ENCODE measurements at regions not wholly inside any gene's neighbourhood (a gene's known extent, or its start where the extent isn't known, plus 50 kb on each side); places are given as distances from the start of the nearest gene placed in this dataset.
"Not testable (repeated sequence)": the region's sequence is repeated elsewhere in the genome, so short reads cannot be mapped to it uniquely, and the experiment has no call there.

DNA sequence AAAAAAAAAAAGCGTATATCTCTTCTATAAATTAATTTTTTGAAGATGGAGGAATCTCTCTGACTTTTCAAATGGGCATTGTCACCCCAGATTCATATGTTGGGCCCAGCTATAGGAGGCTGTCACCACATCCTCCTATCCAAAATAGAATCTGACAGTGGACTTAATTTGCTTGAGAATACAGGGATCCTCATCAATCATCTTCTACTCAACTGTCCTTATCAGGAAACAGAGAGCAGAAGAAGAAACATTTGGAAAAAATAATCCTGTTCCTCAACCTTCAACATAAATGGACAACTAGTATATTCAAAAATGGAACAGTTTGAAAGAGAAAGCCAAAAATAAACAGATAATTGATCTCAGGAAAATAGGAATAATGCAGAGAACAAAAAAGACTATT lies 725.4 kb upstream of the INTU start:
- intact Hi-C loops (cut with DNase I; ENCODE audit: low total_unique reads), result no loop called here
- Histone ChIP-seq H3K4me1 (no peaks in the 10 kb centered on the region), H3K36me3 (no peaks in the 10 kb centered on the region), H3K27me3 (no peaks in the 10 kb centered on the region), H3K9me3 (no peaks in the 10 kb centered on the region), H3K4me3 (no peak overlapping the region), H3K27ac (no peak overlapping the region)
- TF ChIP-seq, protein P1, sequence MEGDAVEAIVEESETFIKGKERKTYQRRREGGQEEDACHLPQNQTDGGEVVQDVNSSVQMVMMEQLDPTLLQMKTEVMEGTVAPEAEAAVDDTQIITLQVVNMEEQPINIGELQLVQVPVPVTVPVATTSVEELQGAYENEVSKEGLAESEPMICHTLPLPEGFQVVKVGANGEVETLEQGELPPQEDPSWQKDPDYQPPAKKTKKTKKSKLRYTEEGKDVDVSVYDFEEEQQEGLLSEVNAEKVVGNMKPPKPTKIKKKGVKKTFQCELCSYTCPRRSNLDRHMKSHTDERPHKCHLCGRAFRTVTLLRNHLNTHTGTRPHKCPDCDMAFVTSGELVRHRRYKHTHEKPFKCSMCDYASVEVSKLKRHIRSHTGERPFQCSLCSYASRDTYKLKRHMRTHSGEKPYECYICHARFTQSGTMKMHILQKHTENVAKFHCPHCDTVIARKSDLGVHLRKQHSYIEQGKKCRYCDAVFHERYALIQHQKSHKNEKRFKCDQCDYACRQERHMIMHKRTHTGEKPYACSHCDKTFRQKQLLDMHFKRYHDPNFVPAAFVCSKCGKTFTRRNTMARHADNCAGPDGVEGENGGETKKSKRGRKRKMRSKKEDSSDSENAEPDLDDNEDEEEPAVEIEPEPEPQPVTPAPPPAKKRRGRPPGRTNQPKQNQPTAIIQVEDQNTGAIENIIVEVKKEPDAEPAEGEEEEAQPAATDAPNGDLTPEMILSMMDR (IDR thresholded peaks at IDR 0.05 in 4 of 5, conservative IDR thresholded peaks at IDR 0.05 in 1 of 5), result no peak
- no peak for TF ChIP-seq POLR2A (IDR thresholded peaks at IDR 0.05)
- ATAC-seq, result no peak
- no peak for DNase-seq
- in situ Hi-C loops (cut with MboI; ENCODE audit: low sequenced_read_pairs in 4 of 4), result no loop called here

DNA sequence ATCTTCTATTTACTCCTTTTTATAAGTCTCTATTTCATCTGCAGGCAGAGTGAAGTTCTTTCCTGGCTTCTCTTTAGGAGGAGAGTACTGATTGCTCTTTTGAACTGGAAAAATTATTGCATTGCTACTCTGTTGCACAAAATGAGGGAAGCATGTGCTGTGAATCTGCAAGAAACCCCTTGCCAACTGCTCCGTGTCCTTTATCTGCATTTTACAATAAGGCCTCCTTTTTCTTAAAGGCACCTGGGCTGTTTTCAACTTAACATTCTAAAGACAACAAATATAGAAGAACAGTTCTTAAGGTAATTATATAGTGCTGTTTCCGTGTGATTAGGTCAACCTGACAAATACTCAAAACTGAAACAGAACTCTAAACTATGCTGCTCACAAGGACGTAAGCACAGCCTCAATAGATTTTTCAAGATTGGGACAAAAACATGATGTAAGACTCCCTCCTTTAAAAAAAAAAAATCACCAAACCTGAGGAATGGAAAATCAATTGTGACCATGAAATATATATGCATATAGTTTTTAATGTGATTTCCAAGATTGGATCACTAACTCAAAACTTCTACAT lies 716.6 kb upstream of the INTU start:
- DNase-seq (no peak), ATAC-seq (no peak)
- peaks cover 0 to 4% of the 10 kb centered on the region in 2 donors for H3K4me1 ChIP-seq
- H3K36me3 ChIP-seq, result no peaks in the 10 kb centered on the region
- H3K4me3 ChIP-seq, result no peak overlapping the region
- TF ChIP-seq POLR2A (IDR thresholded peaks at IDR 0.05), result no peak
- TF ChIP-seq, protein P1 (IDR thresholded peaks at IDR 0.05 in 4 of 5, conservative IDR thresholded peaks at IDR 0.05 in 1 of 5), result no peak
- no peak overlapping the region for H3K27ac ChIP-seq
- no peaks in the 10 kb centered on the region for H3K9me3 ChIP-seq
- H3K27me3 ChIP-seq, result no peaks in the 10 kb centered on the region
- intact Hi-C loops (cut with DNase I; ENCODE audit: low total_unique reads) (no loop called here), in situ Hi-C loops (cut with MboI; ENCODE audit: low sequenced_read_pairs in 4 of 4) (no loop called here)

DNA sequence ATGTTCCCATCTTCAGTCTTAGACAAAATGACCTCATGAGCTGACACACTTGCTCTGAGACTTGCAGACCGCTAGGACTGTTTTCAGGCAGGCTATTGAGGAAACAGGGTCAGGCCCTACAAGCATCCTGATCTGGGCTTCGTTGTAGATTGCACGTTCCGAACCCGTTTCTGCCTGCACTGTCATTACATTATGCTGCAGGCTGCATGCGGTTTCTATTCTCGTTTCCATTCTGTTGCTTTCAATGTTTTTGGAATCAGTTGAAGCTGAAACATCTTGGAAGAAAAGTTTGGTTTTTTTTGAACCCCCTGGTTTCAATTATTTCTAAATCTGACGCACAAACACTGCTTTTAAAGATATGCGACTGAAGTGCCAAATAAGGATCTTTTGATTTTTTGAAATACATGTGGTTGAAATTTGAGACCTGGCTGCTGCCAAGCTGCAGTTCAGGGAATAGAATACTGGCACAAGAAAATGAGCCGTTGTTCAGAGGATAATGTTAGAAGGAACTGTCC lies 716.1 kb upstream of the INTU start:
- Histone ChIP-seq H3K4me3 (no peak overlapping the region), H3K36me3 (no peaks in the 10 kb centered on the region), H3K4me1 (peaks cover 0 to 4% of the 10 kb centered on the region in 2 donors), H3K27ac (no peak overlapping the region), H3K9me3 (no peaks in the 10 kb centered on the region), H3K27me3 (no peaks in the 10 kb centered on the region)
- TF ChIP-seq, protein P1 (IDR thresholded peaks at IDR 0.05 in 4 of 5, conservative IDR thresholded peaks at IDR 0.05 in 1 of 5), result no peak
- no peak for TF ChIP-seq POLR2A (IDR thresholded peaks at IDR 0.05)
- in situ Hi-C loops (cut with MboI; ENCODE audit: low sequenced_read_pairs in 4 of 4) (no loop called here), intact Hi-C loops (cut with DNase I; ENCODE audit: low total_unique reads) (no loop called here)
- DNase-seq (no peak), ATAC-seq (no peak)

DNA sequence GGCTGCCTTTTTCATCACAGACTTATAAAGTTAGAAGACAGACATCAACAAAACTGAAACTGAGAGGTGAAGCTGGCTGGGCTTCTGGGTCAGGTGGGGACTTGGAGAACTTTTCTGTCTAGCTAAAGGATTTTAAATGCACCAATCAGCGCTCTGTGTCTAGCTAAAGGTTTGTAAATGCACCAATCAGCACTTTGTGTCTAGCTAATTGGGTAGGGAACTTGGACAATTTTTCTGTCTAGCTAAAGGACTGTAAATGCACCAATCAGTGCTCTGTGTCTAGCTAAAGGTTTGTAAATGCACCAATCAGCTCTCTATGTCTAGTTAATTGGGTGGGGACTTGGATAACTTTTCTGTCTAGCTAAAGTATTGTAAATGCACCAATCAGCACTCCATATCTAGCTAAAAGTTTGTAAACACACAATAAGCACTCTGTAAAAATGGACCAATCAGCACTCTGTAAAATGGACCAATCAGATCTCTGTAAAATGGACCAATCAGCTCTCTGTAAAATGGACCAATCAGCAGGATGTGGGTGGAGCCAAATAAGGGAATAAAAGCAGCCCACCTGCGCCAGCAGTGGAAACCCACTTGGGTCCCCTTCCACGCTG lies 710.3 kb upstream of the INTU start:
- DNase-seq; H3K27ac ChIP-seq; in situ Hi-C loops (cut with MboI; ENCODE audit: low sequenced_read_pairs in 4 of 4); ATAC-seq; intact Hi-C loops (cut with DNase I; ENCODE audit: low total_unique reads); H3K36me3 ChIP-seq; H3K9me3 ChIP-seq; H3K27me3 ChIP-seq; H3K4me3 ChIP-seq; H3K4me1 ChIP-seq: not testable (repeated sequence)

DNA sequence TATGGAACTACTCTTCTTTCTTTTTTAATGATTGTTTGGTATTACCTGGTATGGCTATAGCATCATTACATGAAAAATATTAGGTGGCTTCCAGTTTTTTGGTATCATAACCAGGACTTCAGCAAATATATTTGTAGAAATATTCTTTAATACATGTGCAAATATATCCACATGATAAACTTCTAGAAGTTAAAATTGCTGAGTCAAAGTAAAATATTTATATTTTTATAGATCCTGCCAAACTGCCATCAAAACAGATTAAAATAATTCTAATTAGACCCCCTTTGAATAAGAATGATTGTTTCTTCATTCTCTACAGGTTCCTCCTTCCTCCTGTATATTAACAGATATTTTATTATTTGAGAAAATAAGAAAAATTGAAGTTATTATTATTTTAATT lies 708.5 kb upstream of the INTU start:
- TF ChIP-seq POLR2A (IDR thresholded peaks at IDR 0.05), result no peak
- TF ChIP-seq, protein P1 (IDR thresholded peaks at IDR 0.05 in 4 of 5, conservative IDR thresholded peaks at IDR 0.05 in 1 of 5), result no peak
- Histone ChIP-seq H3K27ac (no peak overlapping the region), H3K9me3 (no peaks in the 10 kb centered on the region), H3K36me3 (no peaks in the 10 kb centered on the region), H3K4me1 (no peaks in the 10 kb centered on the region), H3K27me3 (no peaks in the 10 kb centered on the region), H3K4me3 (no peak overlapping the region)
- ATAC-seq, result no peak
- in situ Hi-C loops (cut with MboI; ENCODE audit: low sequenced_read_pairs in 4 of 4) (no loop called here), intact Hi-C loops (cut with DNase I; ENCODE audit: low total_unique reads) (no loop called here)
- no peak for DNase-seq

DNA sequence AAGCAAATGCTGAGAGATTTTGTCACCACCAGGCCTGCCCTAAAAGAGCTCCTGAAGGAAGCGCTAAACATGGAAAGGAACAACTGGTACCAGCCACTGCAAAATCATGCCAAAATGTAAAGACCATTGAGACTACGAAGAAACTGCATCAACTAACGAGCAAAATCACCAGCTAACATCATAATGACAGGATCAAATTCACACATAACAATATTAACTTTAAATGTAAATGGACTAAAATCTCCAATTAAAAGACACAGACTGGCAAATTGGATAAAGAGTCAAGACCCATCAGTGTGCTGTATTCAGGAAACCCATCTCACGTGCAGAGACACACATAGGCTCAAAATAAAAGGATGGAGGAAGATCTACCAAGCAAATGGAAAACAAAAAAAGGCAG lies 702.7 kb upstream of the INTU start:
- H3K4me3 ChIP-seq; DNase-seq; H3K27ac ChIP-seq; ATAC-seq; H3K27me3 ChIP-seq; intact Hi-C loops (cut with DNase I; ENCODE audit: low total_unique reads); H3K4me1 ChIP-seq; H3K36me3 ChIP-seq; H3K9me3 ChIP-seq; in situ Hi-C loops (cut with MboI; ENCODE audit: low sequenced_read_pairs in 4 of 4): not testable (repeated sequence)
